HEK293T (cell line): ENCODE measurements at regions not wholly inside any gene's neighbourhood (a gene's known extent, or its start where the extent isn't known, plus 50 kb on each side); places are given as distances from the start of the nearest gene placed in this dataset.

Experiments used
- CTCF ChIA-PET: fragments of 350-600 bp; formaldehyde crosslinking; extraction: SDS; loops from one replicate; lab custom pipeline; 2021; ENCODE audit warnings: antibody characterized with exemption, inconsistent platforms; lab: Yijun Ruan, JAX
- POLR2A ChIA-PET: fragments of 350-600 bp; formaldehyde crosslinking; extraction: SDS; loops from one replicate; lab custom pipeline; 2020; ENCODE audit warnings: antibody characterized with exemption, inconsistent platforms; lab: Yijun Ruan, JAX
- DNase-seq: peaks from one replicate; pipeline ENCODE4 v3.0.0; 2012; ENCODE audit warnings: mixed read lengths; ENCODE audit errors: extremely low spot score
- ARNT ChIP-seq: fragments of 450-650 bp; IDR thresholded peaks from 2 replicates; pipeline ENCODE4 v1.6.1; 2017; ENCODE audit warnings: mild to moderate bottlenecking
- BHLHE40 ChIP-seq: fragments of 450-650 bp; IDR thresholded peaks from 2 replicates; pipeline ENCODE4 v1.6.1; 2016; ENCODE audit warnings: mild to moderate bottlenecking, moderate library complexity, borderline replicate concordance
- CTBP1 ChIP-seq: fragments of 450-650 bp; IDR thresholded peaks from 2 replicates; pipeline ENCODE4 v1.6.1; 2016; ENCODE audit warnings: borderline replicate concordance
- ELF4 ChIP-seq: fragments of 450-650 bp; IDR thresholded peaks from 2 replicates; pipeline ENCODE4 v1.6.1; 2017; ENCODE audit warnings: antibody characterized with exemption
- FOXA1 ChIP-seq: fragments of 450-650 bp; IDR thresholded peaks from 2 replicates; pipeline ENCODE4 v1.6.1; 2016; ENCODE audit warnings: mild to moderate bottlenecking
- FOXK2 ChIP-seq: fragments of 450-650 bp; IDR thresholded peaks from 2 replicates; pipeline ENCODE4 v1.6.1; 2016; ENCODE audit warnings: mild to moderate bottlenecking
- FOXM1 ChIP-seq: fragments of 450-650 bp; IDR thresholded peaks from 2 replicates; pipeline ENCODE4 v1.6.1; 2017; ENCODE audit warnings: mild to moderate bottlenecking, borderline replicate concordance
- HDGF ChIP-seq: fragments of 450-650 bp; IDR thresholded peaks from 2 replicates; pipeline ENCODE4 v1.6.1; 2017; ENCODE audit warnings: antibody characterized with exemption, borderline replicate concordance
- L3MBTL2 ChIP-seq: fragments of 450-650 bp; conservative IDR thresholded peaks from 2 replicates; pipeline ENCODE4 v1.6.1; 2016; ENCODE audit warnings: mild to moderate bottlenecking
- LEF1 ChIP-seq: fragments of 450-650 bp; IDR thresholded peaks from 2 replicates; pipeline ENCODE4 v1.6.1; 2017; ENCODE audit warnings: mild to moderate bottlenecking, borderline replicate concordance
- NFRKB ChIP-seq: fragments of 450-650 bp; IDR thresholded peaks from 2 replicates; pipeline ENCODE4 v1.6.1; 2016; ENCODE audit warnings: mild to moderate bottlenecking, moderate library complexity
- SP1 ChIP-seq: fragments of 450-650 bp; IDR thresholded peaks from 2 replicates; pipeline ENCODE4 v1.6.1; 2017
- SUZ12 ChIP-seq: fragments of 450-650 bp; IDR thresholded peaks from 2 replicates; pipeline ENCODE4 v1.6.1; 2016; ENCODE audit warnings: mild to moderate bottlenecking
- TARDBP ChIP-seq: fragments of 450-650 bp; IDR thresholded peaks from 2 replicates; pipeline ENCODE4 v1.6.1; 2016
- ZNF384 ChIP-seq: fragments of 450-650 bp; IDR thresholded peaks from 2 replicates; pipeline ENCODE4 v1.6.1; 2016
- TF ChIP-seq, protein P1 (sequence below): fragments of 450-650 bp; IDR thresholded peaks from 2 replicates; pipeline ENCODE4 v1.6.1; 2016

DNA sequence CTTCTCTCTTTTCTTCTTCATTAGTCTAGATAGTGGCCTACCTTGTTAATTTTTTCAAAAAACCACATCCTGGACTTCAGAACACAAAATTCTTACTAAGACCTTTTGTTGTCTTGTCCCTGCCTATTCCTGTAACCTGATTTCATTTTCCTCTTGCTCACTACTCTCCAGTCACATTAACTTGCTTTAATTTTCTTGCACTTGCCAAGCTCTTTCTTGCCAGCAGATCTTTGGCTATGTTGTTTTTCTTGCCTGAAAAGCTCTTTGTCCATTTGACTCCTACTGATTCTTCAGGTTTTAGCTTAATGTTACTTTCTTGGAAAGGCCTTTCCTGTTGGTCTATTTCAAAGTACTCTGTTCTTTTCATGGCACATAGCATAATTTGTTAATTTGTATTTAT, 356.8 kb downstream of the OSTF1 start:
- no peak for DNase-seq
- CTCF ChIA-PET: interaction anchor here (0.7 kb wide), 1 partner anchor 597 kb away, joined by 3 read pairs; no protein-coding TSS in a partner anchor
- TF ChIP-seq ZNF384: no peak
- no peak for TF ChIP-seq NFRKB
- TF ChIP-seq SP1: no peak
- no peak for TF ChIP-seq HDGF
- no peak for TF ChIP-seq SUZ12
- TF ChIP-seq BHLHE40: no peak
- POLR2A ChIA-PET: no interaction called here

- TF ChIP-seq LEF1: no peak
- no peak for TF ChIP-seq ARNT
- TF ChIP-seq L3MBTL2: no peak
- TF ChIP-seq CTBP1: no peak
- no peak for TF ChIP-seq TARDBP
- TF ChIP-seq FOXK2: no peak
- TF ChIP-seq BHLHE40: no peak
- no peak for TF ChIP-seq SP1
- TF ChIP-seq FOXA1: no peak
- TF ChIP-seq NFRKB: no peak
- TF ChIP-seq, protein P1, sequence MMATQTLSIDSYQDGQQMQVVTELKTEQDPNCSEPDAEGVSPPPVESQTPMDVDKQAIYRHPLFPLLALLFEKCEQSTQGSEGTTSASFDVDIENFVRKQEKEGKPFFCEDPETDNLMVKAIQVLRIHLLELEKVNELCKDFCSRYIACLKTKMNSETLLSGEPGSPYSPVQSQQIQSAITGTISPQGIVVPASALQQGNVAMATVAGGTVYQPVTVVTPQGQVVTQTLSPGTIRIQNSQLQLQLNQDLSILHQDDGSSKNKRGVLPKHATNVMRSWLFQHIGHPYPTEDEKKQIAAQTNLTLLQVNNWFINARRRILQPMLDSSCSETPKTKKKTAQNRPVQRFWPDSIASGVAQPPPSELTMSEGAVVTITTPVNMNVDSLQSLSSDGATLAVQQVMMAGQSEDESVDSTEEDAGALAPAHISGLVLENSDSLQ: no peak
- no peak for TF ChIP-seq ZNF384
- TF ChIP-seq SUZ12: no peak
- TF ChIP-seq FOXM1: no peak
- TF ChIP-seq HDGF: no peak
- no peak for TF ChIP-seq ELF4
Measured at GRCh38 chr9:75447281-75447680, 359.0 kb downstream of the OSTF1 start.

GRCh38 chr9:75448281-75448680, 360.0 kb downstream of the OSTF1 start:
- no peak for DNase-seq
- TF ChIP-seq SUZ12 (no peak), FOXK2 (no peak), CTBP1 (no peak), FOXM1 (no peak), SP1 (no peak), ELF4 (no peak), BHLHE40 (no peak), TARDBP (no peak), HDGF (no peak)
- TF ChIP-seq, protein P1: no peak
- CTCF ChIA-PET: interaction anchor here (0.6 kb wide), 1 partner anchor 537 kb away, joined by 3 read pairs; no protein-coding TSS in a partner anchor
- POLR2A ChIA-PET: no interaction called here

More at GRCh38 chr9:75447281-75447680, 359.0 kb downstream of the OSTF1 start:
- POLR2A ChIA-PET: no interaction called here
- no peak for DNase-seq
- CTCF ChIA-PET: no interaction called here

GRCh38 chr9:75448955-75449354, 360.6 kb downstream of the OSTF1 start:
- CTCF ChIA-PET: no interaction called here
- POLR2A ChIA-PET: no interaction called here
- no peak for TF ChIP-seq FOXK2
- TF ChIP-seq BHLHE40: no peak
- no peak for TF ChIP-seq TARDBP
- no peak for TF ChIP-seq L3MBTL2
- TF ChIP-seq, protein P1: no peak
- no peak for TF ChIP-seq SUZ12
- TF ChIP-seq ZNF384: no peak
- no peak for TF ChIP-seq LEF1
- TF ChIP-seq FOXM1: no peak
- no peak for TF ChIP-seq SP1
- no peak for TF ChIP-seq FOXA1
- TF ChIP-seq CTBP1: no peak
- TF ChIP-seq ELF4: no peak
- TF ChIP-seq HDGF: no peak
- no peak for TF ChIP-seq NFRKB
- no peak for TF ChIP-seq ARNT
- no peak for DNase-seq

- CTCF ChIA-PET: no interaction called here
- TF ChIP-seq FOXK2: no peak
- no peak for TF ChIP-seq L3MBTL2
- TF ChIP-seq LEF1: no peak
- TF ChIP-seq ZNF384: no peak
- no peak for TF ChIP-seq CTBP1
- TF ChIP-seq, protein P1: no peak
- TF ChIP-seq HDGF: no peak
- TF ChIP-seq FOXM1: no peak
- TF ChIP-seq BHLHE40: no peak
- no peak for TF ChIP-seq SUZ12
- no peak for TF ChIP-seq NFRKB
- no peak for TF ChIP-seq SP1
- TF ChIP-seq FOXA1: no peak
- no peak for TF ChIP-seq ELF4
- no peak for TF ChIP-seq TARDBP
- TF ChIP-seq ARNT: no peak
- POLR2A ChIA-PET: no interaction called here
- no peak for DNase-seq
Measured at GRCh38 chr9:75451045-75451444, 362.7 kb downstream of the OSTF1 start.
